ENCODE measurements at regions not wholly inside any gene's neighbourhood (a gene's known extent, or its start where the extent isn't known, plus 50 kb on each side); places are given as distances from the start of the nearest gene placed in this dataset.

GRCh38 chr12:46635818-46636217, 190.0 kb downstream of the SLC38A4 start:
- Histone ChIP-seq H3K4me2 (ENCODE audit: low read length, poor library complexity, severe bottlenecking) (no peak overlapping the region), H2BK12ac (ENCODE audit: low read length in 2 of 2) (no peak overlapping the region), H2AFZ (ENCODE audit: low read depth, low read length) (no peak overlapping the region), H3K18ac (ENCODE audit: low read depth in 1 of 2, low read length in 2 of 2) (no peak overlapping the region), H3K36me3 (ENCODE audit: control insufficient read depth in 1 of 2, insufficient read depth in 2 of 2, low read depth in 1 of 2, low read length in 2 of 2) (peaks cover 0 to 3% of the 10 kb centered on the region in 2 experiments), H3K27ac (ENCODE audit: low read length, poor library complexity, severe bottlenecking) (no peak overlapping the region), H3K79me1 (replicated peaks; ENCODE audit: low read length, poor library complexity, severe bottlenecking) (no peaks in the 10 kb centered on the region), H3K4me1 (ENCODE audit: control insufficient read depth, insufficient read depth, low read depth, low read length) (peaks cover 2% of the 10 kb centered on the region), H3K9ac (ENCODE audit: low read length) (no peak overlapping the region), H4K8ac (ENCODE audit: low read length) (no peak overlapping the region), H3K4me3 (ENCODE audit: insufficient read depth in 1 of 2, low read depth in 1 of 2, low read length in 2 of 2) (no peak overlapping the region), H3K9me3 (ENCODE audit: control insufficient read depth, low read length) (peaks cover 39% of the 10 kb centered on the region), H2BK5ac (ENCODE audit: low read depth, low read length, poor library complexity, severe bottlenecking) (no peak overlapping the region), H4K91ac (ENCODE audit: low read length) (no peak overlapping the region), H2BK120ac (ENCODE audit: low read depth, low read length) (no peak overlapping the region), H3K14ac (ENCODE audit: low read length in 2 of 2) (no peak overlapping the region), H2BK15ac (ENCODE audit: low read depth, poor library complexity, severe bottlenecking) (no peak overlapping the region), H2AK5ac (ENCODE audit: low read length, severe bottlenecking) (no peak overlapping the region), H3K27me3 (ENCODE audit: control insufficient read depth in 1 of 2, insufficient read depth in 1 of 2, low read length in 2 of 2) (no peaks in the 10 kb centered on the region), H3K4ac (ENCODE audit: low read depth in 1 of 2, low read length in 2 of 2) (no peak overlapping the region), H3K23ac (ENCODE audit: low read length in 2 of 2) (no peak overlapping the region)
- no peak for DNase-seq

- no peak overlapping the region for H3K23ac ChIP-seq (ENCODE audit: low read length in 2 of 2)
- peak overlapping the region in 1 of 2 experiments; percentile 58 for H3K4ac ChIP-seq (ENCODE audit: low read depth in 1 of 2, low read length in 2 of 2)
- H2BK12ac ChIP-seq (ENCODE audit: low read length in 2 of 2), result no peak overlapping the region
- H3K14ac ChIP-seq (ENCODE audit: low read length in 2 of 2), result peak overlapping the region in 1 of 2 experiments; percentile 20
- H3K4me2 ChIP-seq (ENCODE audit: low read length, poor library complexity, severe bottlenecking), result no peak overlapping the region
- peak overlapping the region; percentile 91 for H2AK5ac ChIP-seq (ENCODE audit: low read length, severe bottlenecking)
- no peak overlapping the region for H2BK15ac ChIP-seq (ENCODE audit: low read depth, poor library complexity, severe bottlenecking)
- H2BK5ac ChIP-seq (ENCODE audit: low read depth, low read length, poor library complexity, severe bottlenecking), result no peak overlapping the region
- DNase-seq, result no peak
- peak overlapping the region in 1 of 2 experiments; percentile 40 for H3K18ac ChIP-seq (ENCODE audit: low read depth in 1 of 2, low read length in 2 of 2)
- no peak overlapping the region for H2BK120ac ChIP-seq (ENCODE audit: low read depth, low read length)
- no peak overlapping the region for H2AFZ ChIP-seq (ENCODE audit: low read depth, low read length)
- no peak overlapping the region for H3K9ac ChIP-seq (ENCODE audit: low read length)
- no peak overlapping the region for H3K4me3 ChIP-seq (ENCODE audit: insufficient read depth in 1 of 2, low read depth in 1 of 2, low read length in 2 of 2)
- no peaks in the 10 kb centered on the region for H3K27me3 ChIP-seq (ENCODE audit: control insufficient read depth in 1 of 2, insufficient read depth in 1 of 2, low read length in 2 of 2)
- H3K9me3 ChIP-seq (ENCODE audit: control insufficient read depth, low read length), result no peaks in the 10 kb centered on the region
- H4K91ac ChIP-seq (ENCODE audit: low read length), result no peak overlapping the region
- H3K27ac ChIP-seq (ENCODE audit: low read length, poor library complexity, severe bottlenecking), result peak overlapping the region; percentile 55
- H3K4me1 ChIP-seq (ENCODE audit: control insufficient read depth, insufficient read depth, low read depth, low read length), result peaks cover 11% of the 10 kb centered on the region
- no peaks in the 10 kb centered on the region for H3K79me1 ChIP-seq (replicated peaks; ENCODE audit: low read length, poor library complexity, severe bottlenecking)
- H4K8ac ChIP-seq (ENCODE audit: low read length), result no peak overlapping the region
- H3K36me3 ChIP-seq (ENCODE audit: control insufficient read depth in 1 of 2, insufficient read depth in 2 of 2, low read depth in 1 of 2, low read length in 2 of 2), result no peaks in the 10 kb centered on the region
- WGBS, result 98% methylated on average over 2 of the region's 4 CpGs
Observed at GRCh38 chr12:46629331-46630229, 196.2 kb downstream of the SLC38A4 start.

GRCh38 chr12:46628176-46628575, 197.6 kb downstream of the SLC38A4 start:
- Histone ChIP-seq H3K23ac (ENCODE audit: low read length in 2 of 2) (no peak overlapping the region), H2BK12ac (ENCODE audit: low read length in 2 of 2) (no peak overlapping the region), H3K27ac (ENCODE audit: low read length, poor library complexity, severe bottlenecking) (peak overlapping the region; percentile 86), H3K9ac (ENCODE audit: low read length) (no peak overlapping the region), H3K79me1 (replicated peaks; ENCODE audit: low read length, poor library complexity, severe bottlenecking) (no peaks in the 10 kb centered on the region), H4K91ac (ENCODE audit: low read length) (no peak overlapping the region), H3K27me3 (ENCODE audit: control insufficient read depth in 1 of 2, insufficient read depth in 1 of 2, low read length in 2 of 2) (no peaks in the 10 kb centered on the region), H3K4me3 (ENCODE audit: insufficient read depth in 1 of 2, low read depth in 1 of 2, low read length in 2 of 2) (no peak overlapping the region), H3K9me3 (ENCODE audit: control insufficient read depth, low read length) (no peaks in the 10 kb centered on the region), H2BK15ac (ENCODE audit: low read depth, poor library complexity, severe bottlenecking) (no peak overlapping the region), H2AFZ (ENCODE audit: low read depth, low read length) (no peak overlapping the region), H3K18ac (ENCODE audit: low read depth in 1 of 2, low read length in 2 of 2) (no peak overlapping the region), H2AK5ac (ENCODE audit: low read length, severe bottlenecking) (no peak overlapping the region), H3K4ac (ENCODE audit: low read depth in 1 of 2, low read length in 2 of 2) (no peak overlapping the region), H3K4me1 (ENCODE audit: control insufficient read depth, insufficient read depth, low read depth, low read length) (peaks cover 11% of the 10 kb centered on the region), H3K4me2 (ENCODE audit: low read length, poor library complexity, severe bottlenecking) (no peak overlapping the region), H2BK5ac (ENCODE audit: low read depth, low read length, poor library complexity, severe bottlenecking) (no peak overlapping the region), H4K8ac (ENCODE audit: low read length) (no peak overlapping the region), H3K14ac (ENCODE audit: low read length in 2 of 2) (no peak overlapping the region), H2BK120ac (ENCODE audit: low read depth, low read length) (no peak overlapping the region), H3K36me3 (ENCODE audit: control insufficient read depth in 1 of 2, insufficient read depth in 2 of 2, low read depth in 1 of 2, low read length in 2 of 2) (no peaks in the 10 kb centered on the region)
- no peak for DNase-seq
- 100% methylated on average over 1 of the region's 1 CpG for WGBS

- DNase-seq, result no peak
- H3K4ac ChIP-seq (ENCODE audit: low read depth in 1 of 2, low read length in 2 of 2), result no peak overlapping the region
- no peaks in the 10 kb centered on the region for H3K36me3 ChIP-seq (ENCODE audit: control insufficient read depth in 1 of 2, insufficient read depth in 2 of 2, low read depth in 1 of 2, low read length in 2 of 2)
- H3K9ac ChIP-seq (ENCODE audit: low read length), result no peak overlapping the region
- no peak overlapping the region for H2BK5ac ChIP-seq (ENCODE audit: low read depth, low read length, poor library complexity, severe bottlenecking)
- H3K18ac ChIP-seq (ENCODE audit: low read depth in 1 of 2, low read length in 2 of 2), result no peak overlapping the region
- no peak overlapping the region for H3K4me3 ChIP-seq (ENCODE audit: insufficient read depth in 1 of 2, low read depth in 1 of 2, low read length in 2 of 2)
- H3K79me1 ChIP-seq (replicated peaks; ENCODE audit: low read length, poor library complexity, severe bottlenecking), result no peaks in the 10 kb centered on the region
- H3K4me2 ChIP-seq (ENCODE audit: low read length, poor library complexity, severe bottlenecking), result no peak overlapping the region
- H2BK120ac ChIP-seq (ENCODE audit: low read depth, low read length), result no peak overlapping the region
- H3K14ac ChIP-seq (ENCODE audit: low read length in 2 of 2), result no peak overlapping the region
- peaks cover 11% of the 10 kb centered on the region for H3K4me1 ChIP-seq (ENCODE audit: control insufficient read depth, insufficient read depth, low read depth, low read length)
- H2BK15ac ChIP-seq (ENCODE audit: low read depth, poor library complexity, severe bottlenecking), result no peak overlapping the region
- no peak overlapping the region for H2BK12ac ChIP-seq (ENCODE audit: low read length in 2 of 2)
- WGBS, result 97% methylated on average over 3 of the region's 3 CpGs
- no peaks in the 10 kb centered on the region for H3K9me3 ChIP-seq (ENCODE audit: control insufficient read depth, low read length)
- H4K8ac ChIP-seq (ENCODE audit: low read length), result no peak overlapping the region
- no peak overlapping the region for H2AK5ac ChIP-seq (ENCODE audit: low read length, severe bottlenecking)
- no peak overlapping the region for H4K91ac ChIP-seq (ENCODE audit: low read length)
- H2AFZ ChIP-seq (ENCODE audit: low read depth, low read length), result no peak overlapping the region
- H3K23ac ChIP-seq (ENCODE audit: low read length in 2 of 2), result no peak overlapping the region
- H3K27ac ChIP-seq (ENCODE audit: low read length, poor library complexity, severe bottlenecking), result peak overlapping the region; percentile 89
- H3K27me3 ChIP-seq (ENCODE audit: control insufficient read depth in 1 of 2, insufficient read depth in 1 of 2, low read length in 2 of 2), result no peaks in the 10 kb centered on the region
Observed at GRCh38 chr12:46627686-46628085, 198.1 kb downstream of the SLC38A4 start.
